T1000 (cell line): ENCODE measurements at regions not wholly inside any gene's neighbourhood (a gene's known extent, or its start where the extent isn't known, plus 50 kb on each side); places are given as distances from the start of the nearest gene placed in this dataset.

ENCODE experiments used
- DNase-seq: peaks from one replicate; lab custom pipeline; 2025; ENCODE audit warnings: mixed read lengths; lab: John Stamatoyannopoulos, UW

- DNase-seq: no peak
Measured at GRCh38 chr12:17809206-17809605, 280.8 kb downstream of the RERGL start.

- DNase-seq: no peak
Measured at GRCh38 chr12:17802657-17803641, 287.0 kb downstream of the RERGL start.

- DNase-seq: no peak
Measured at GRCh38 chr12:17793854-17794253, 296.1 kb downstream of the RERGL start.

- DNase-seq: no peak
Measured at GRCh38 chr12:17778242-17778641, 311.8 kb downstream of the RERGL start.

- DNase-seq: no peak
Measured at GRCh38 chr12:17763366-17763765, 326.6 kb downstream of the RERGL start.

GRCh38 chr12:17759982-17760381 is 330.0 kb downstream of the RERGL start:
- DNase-seq: no peak
